MCF 10A (cell line): ENCODE measurements at regions not wholly inside any gene's neighbourhood (a gene's known extent, or its start where the extent isn't known, plus 50 kb on each side); places are given as distances from the start of the nearest gene placed in this dataset.
A peak's percentile ranks its signal among the peaks of the same experiment; 100 is the strongest.

ENCODE experiments used
- BruUV-seq: library from RNA; stranded (reverse); fragments of 400-500 nt; replicated peaks from 2 replicates; lab custom pipeline; 2021; lab: Mats Ljungman, UMichigan
- CTCF ChIA-PET: fragments of 300-600 bp; sonication (Branson Sonifier 250); formaldehyde crosslinking; extraction: SDS; loops from one replicate; lab custom pipeline; 2021; ENCODE audit warnings: antibody characterized with exemption, inconsistent platforms; lab: Yijun Ruan, JAX
- POLR2A ChIA-PET: fragments of 300-600, 350-650 bp; sonication (Branson Sonifier 250); formaldehyde crosslinking; extraction: SDS; loops from one replicate; lab custom pipeline; 2020; ENCODE audit warnings: antibody characterized with exemption, inconsistent platforms; lab: Yijun Ruan, JAX
- DNase-seq: peaks from one replicate; pipeline ENCODE4 v3.0.0-alpha.2; 2018; ENCODE audit not compliant: unreplicated experiment
- H3K27ac Mint-ChIP-seq: one replicate; pipeline ENCODE4 v1.8.0; 2022; ENCODE audit warnings: mild to moderate bottlenecking, low read depth, mixed read lengths; ENCODE audit not compliant: unreplicated experiment
- H3K27me3 Mint-ChIP-seq: one replicate; pipeline ENCODE4 v1.8.0; 2022; ENCODE audit warnings: mixed read lengths; ENCODE audit not compliant: insufficient read depth, unreplicated experiment
- H3K36me3 Mint-ChIP-seq: one replicate; pipeline ENCODE4 v1.8.0; 2022; ENCODE audit warnings: mild to moderate bottlenecking, moderate library complexity, mixed read lengths; ENCODE audit not compliant: insufficient read depth, unreplicated experiment
- H3K4me1 Mint-ChIP-seq: one replicate; pipeline ENCODE4 v1.8.0; 2022; ENCODE audit warnings: mixed read lengths; ENCODE audit not compliant: insufficient read depth, unreplicated experiment
- H3K4me3 Mint-ChIP-seq: one replicate; pipeline ENCODE4 v1.8.0; 2022; ENCODE audit warnings: mild to moderate bottlenecking, moderate library complexity, mixed read lengths; ENCODE audit not compliant: unreplicated experiment
- H3K9me3 Mint-ChIP-seq: one replicate; pipeline ENCODE4 v1.8.0; 2022; ENCODE audit warnings: mixed read lengths; ENCODE audit not compliant: unreplicated experiment
- CTCF ChIP-seq: fragments of 200-600 bp; IDR thresholded peaks from one replicate; pipeline ENCODE4 v1.8.0; 2022; ENCODE audit warnings: antibody characterized with exemption, mild to moderate bottlenecking; ENCODE audit not compliant: unreplicated experiment
- intact Hi-C: fragments of 100-400 bp; cut with micrococcal nuclease; formaldehyde crosslinking; loops from 2 replicates; pipeline ENCODE4 v1.14.1; 2022

DNA sequence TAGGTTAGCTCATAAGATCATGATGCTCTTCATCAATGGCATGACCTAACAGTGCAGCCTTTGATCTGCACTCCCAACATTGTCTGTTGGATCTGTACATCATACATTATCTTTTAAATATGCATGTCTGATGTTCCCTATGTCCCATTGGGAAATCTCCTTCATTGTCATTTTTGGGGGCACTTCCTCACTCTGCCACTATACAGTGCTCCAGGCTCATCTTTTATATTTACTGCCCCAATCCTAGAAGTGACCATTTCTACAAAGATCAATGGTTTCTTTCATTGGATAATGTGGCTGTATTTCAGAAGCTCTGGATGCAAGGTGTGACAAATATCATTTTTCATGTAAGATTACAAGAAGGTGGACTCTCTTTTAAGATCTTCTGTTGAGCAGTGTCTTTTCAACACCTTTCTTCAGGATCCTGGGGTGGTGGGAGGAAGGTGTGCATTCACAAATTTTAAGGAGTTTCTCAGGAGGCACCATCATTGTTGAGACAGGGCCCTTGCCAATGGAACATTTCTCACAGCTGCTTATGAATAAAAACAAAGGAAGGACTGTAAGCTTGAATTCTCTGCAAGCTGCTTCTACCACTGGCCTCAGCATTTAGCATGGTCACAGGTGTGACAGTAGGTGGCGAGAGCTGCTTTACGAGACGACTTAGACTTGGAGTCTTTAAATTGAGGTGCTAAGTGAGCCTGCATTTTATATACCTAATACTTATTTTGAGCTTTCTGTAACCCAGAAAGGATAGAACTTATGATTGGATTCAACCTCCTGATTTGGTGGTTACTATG, 403.0 kb downstream of the LMO7 start:
- intact Hi-C loops, result no loop called here
- Mint-ChIP-seq H3K9me3 (no peaks in the 10 kb centered on the region), H3K4me1 (peaks cover 17% of the 10 kb centered on the region), H3K27me3 (no peaks in the 10 kb centered on the region), H3K27ac (no peak overlapping the region), H3K4me3 (no peak overlapping the region), H3K36me3 (no peaks in the 10 kb centered on the region)
- CTCF ChIA-PET, result interaction anchor here (0.6 to 1.6 kb wide), 3 partner anchors 9 to 163 kb away, joined by 3 to 5 read pairs (median 4); no protein-coding TSS in a partner anchor
- TF ChIP-seq CTCF, result no peak
- DNase-seq, result no peak
- BruUV-seq, result no TSS peak
- POLR2A ChIA-PET, result interaction anchor here (0.6 kb wide), 1 partner anchor 16 kb away, joined by 3 read pairs; no protein-coding TSS in a partner anchor

DNA sequence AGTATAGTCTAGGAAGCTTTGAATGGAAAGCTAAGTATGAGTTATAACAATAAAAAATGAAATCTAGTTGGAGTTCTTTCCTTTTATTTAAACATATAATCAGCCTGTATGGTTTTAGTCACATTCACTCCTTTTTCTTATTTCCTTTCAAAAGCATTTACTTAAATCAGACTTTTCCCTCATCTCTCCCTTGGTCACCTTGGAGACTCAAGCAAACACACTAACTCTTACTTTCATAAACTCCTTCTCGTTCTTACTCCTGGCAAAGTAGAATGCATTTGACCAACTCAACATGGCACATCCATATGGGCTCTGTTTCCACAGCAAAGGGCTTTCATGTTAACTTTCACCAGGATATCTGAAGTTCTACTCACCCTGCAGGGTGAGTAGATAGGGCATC, 400.0 kb downstream of the LMO7 start:
- CTCF ChIA-PET, result no interaction called here
- H3K36me3 Mint-ChIP-seq, result no peaks in the 10 kb centered on the region
- H3K4me1 Mint-ChIP-seq, result peaks cover 13% of the 10 kb centered on the region
- peaks cover 8% of the 10 kb centered on the region for H3K9me3 Mint-ChIP-seq
- TF ChIP-seq CTCF, result no peak
- H3K27ac Mint-ChIP-seq, result peak overlapping the region; percentile 61
- H3K4me3 Mint-ChIP-seq, result no peak overlapping the region
- BruUV-seq, result no TSS peak
- POLR2A ChIA-PET, result no interaction called here
- DNase-seq, result no peak
- intact Hi-C loops, result no loop called here
- H3K27me3 Mint-ChIP-seq, result no peaks in the 10 kb centered on the region

DNA sequence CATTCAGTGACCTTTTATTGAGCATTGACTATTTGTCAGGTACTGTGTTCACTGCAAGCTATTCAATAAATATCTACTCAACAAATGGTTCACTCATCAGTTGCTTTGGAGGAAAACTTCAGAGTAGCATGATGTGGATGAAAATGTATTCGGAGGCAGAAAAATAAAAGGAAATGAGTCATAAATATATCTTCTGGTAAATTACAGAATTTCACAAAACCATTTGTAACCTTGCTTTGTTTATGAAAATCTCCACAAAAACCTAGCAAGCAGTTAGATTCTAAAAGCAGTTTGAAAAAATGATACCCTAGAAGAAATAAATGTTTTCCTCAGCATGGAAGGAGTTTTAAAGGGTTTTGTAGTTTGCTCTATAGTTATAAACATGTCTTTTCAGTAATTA, 399.6 kb downstream of the LMO7 start:
- peak; percentile 8 for DNase-seq
- Mint-ChIP-seq H3K4me3 (no peak overlapping the region), H3K27ac (peak overlapping the region; percentile 61), H3K4me1 (peaks cover 13% of the 10 kb centered on the region), H3K9me3 (peaks cover 8% of the 10 kb centered on the region), H3K27me3 (no peaks in the 10 kb centered on the region), H3K36me3 (no peaks in the 10 kb centered on the region)
- CTCF ChIA-PET, result no interaction called here
- POLR2A ChIA-PET, result no interaction called here
- no peak for TF ChIP-seq CTCF
- BruUV-seq, result no TSS peak
- intact Hi-C loops, result no loop called here

DNA sequence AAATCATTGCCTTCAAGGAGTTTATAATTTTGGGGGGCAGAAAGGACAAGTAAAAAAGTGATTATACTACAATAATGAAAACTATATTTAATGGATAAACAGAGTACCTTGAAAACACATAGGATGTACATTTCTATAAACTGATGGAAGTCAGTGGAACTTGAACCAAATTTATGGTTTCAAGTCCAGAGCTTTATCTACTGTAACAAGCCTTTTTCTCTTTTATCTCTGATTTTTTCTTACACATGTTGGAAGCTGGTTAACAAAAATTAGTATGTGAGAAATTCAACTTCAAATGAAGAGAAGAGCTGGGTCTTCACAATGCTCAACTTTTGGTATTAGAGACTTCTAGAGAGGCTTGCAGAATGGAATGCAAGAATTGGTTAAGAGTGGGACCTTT, 393.6 kb downstream of the LMO7 start:
- no peak for TF ChIP-seq CTCF
- Mint-ChIP-seq H3K27ac (no peak overlapping the region), H3K36me3 (no peaks in the 10 kb centered on the region), H3K9me3 (peaks cover 20% of the 10 kb centered on the region), H3K4me1 (no peaks in the 10 kb centered on the region), H3K27me3 (no peaks in the 10 kb centered on the region), H3K4me3 (no peak overlapping the region)
- BruUV-seq, result no TSS peak
- POLR2A ChIA-PET, result no interaction called here
- intact Hi-C loops, result no loop called here
- CTCF ChIA-PET, result interaction anchor here (1.7 kb wide), 1 partner anchor 160 kb away, joined by 4 read pairs; no protein-coding TSS in a partner anchor
- no peak for DNase-seq
